ENCODE measurements at regions not wholly inside any gene's neighbourhood (a gene's known extent, or its start where the extent isn't known, plus 50 kb on each side); places are given as distances from the start of the nearest gene placed in this dataset.

DNA sequence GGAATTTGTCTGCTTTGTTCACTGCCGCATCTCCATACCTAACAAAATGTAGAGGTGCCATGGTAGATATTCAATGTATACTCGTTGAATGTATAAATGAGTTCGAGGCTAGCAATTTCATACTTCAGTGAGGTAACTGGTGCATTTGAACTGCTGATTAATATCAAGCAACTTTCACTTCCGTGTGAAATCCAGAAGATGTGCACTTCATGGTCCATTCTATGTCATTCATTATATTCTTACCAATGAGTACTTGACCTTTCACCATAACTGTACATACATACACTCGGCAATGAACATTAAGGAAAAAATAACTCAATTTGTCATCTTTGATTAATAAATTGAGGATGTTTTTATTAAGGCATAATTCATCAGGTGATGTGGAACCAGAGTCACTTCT lies 598.5 kb downstream of the ZNF385D start (continued):
- TF ChIP-seq, protein P1, sequence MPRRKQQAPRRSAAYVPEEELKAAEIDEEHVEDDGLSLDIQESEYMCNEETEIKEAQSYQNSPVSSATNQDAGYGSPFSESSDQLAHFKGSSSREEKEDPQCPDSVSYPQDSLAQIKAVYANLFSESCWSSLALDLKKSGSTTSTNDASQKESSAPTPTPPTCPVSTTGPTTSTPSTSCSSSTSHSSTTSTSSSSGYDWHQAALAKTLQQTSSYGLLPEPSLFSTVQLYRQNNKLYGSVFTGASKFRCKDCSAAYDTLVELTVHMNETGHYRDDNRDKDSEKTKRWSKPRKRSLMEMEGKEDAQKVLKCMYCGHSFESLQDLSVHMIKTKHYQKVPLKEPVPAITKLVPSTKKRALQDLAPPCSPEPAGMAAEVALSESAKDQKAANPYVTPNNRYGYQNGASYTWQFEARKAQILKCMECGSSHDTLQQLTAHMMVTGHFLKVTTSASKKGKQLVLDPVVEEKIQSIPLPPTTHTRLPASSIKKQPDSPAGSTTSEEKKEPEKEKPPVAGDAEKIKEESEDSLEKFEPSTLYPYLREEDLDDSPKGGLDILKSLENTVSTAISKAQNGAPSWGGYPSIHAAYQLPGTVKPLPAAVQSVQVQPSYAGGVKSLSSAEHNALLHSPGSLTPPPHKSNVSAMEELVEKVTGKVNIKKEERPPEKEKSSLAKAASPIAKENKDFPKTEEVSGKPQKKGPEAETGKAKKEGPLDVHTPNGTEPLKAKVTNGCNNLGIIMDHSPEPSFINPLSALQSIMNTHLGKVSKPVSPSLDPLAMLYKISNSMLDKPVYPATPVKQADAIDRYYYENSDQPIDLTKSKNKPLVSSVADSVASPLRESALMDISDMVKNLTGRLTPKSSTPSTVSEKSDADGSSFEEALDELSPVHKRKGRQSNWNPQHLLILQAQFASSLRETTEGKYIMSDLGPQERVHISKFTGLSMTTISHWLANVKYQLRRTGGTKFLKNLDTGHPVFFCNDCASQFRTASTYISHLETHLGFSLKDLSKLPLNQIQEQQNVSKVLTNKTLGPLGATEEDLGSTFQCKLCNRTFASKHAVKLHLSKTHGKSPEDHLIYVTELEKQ (tag by site-specific recombination; IDR thresholded peaks at IDR 0.05; ENCODE audit: borderline replicate concordance), result no peak
- TF ChIP-seq ZNF596 (tag by site-specific recombination; IDR thresholded peaks at IDR 0.05), result no peak

- H3K27ac ChIP-seq (ENCODE audit: extremely low read depth, low read depth, low read length), result no peak overlapping the region
- CTCF ChIA-PET, result no interaction called here
- POLR2A ChIA-PET, result no interaction called here
- TF ChIP-seq ZNF571 (tag by site-specific recombination; IDR thresholded peaks at IDR 0.05) (no peak), ZFP37 (tag by site-specific recombination; IDR thresholded peaks at IDR 0.05) (no peak), ZNF596 (tag by site-specific recombination; IDR thresholded peaks at IDR 0.05) (no peak), ZNF558 (tag by site-specific recombination; IDR thresholded peaks at IDR 0.05) (no peak), PRDM2 (tag by site-specific recombination; IDR thresholded peaks at IDR 0.05; ENCODE audit: borderline replicate concordance) (no peak), MEIS1 (CRISPR knock-in tag; IDR thresholded peaks at IDR 0.05; ENCODE audit: borderline replicate concordance) (no peak), ZNF692 (tag by site-specific recombination; IDR thresholded peaks at IDR 0.05) (no peak), ZNF16 (tag by site-specific recombination; IDR thresholded peaks at IDR 0.05; ENCODE audit: low read depth) (no peak), ZBTB44 (tag by site-specific recombination; IDR thresholded peaks at IDR 0.05) (no peak), ZNF660 (tag by site-specific recombination; IDR thresholded peaks at IDR 0.05) (no peak), ZNF654 (tag by site-specific recombination; IDR thresholded peaks at IDR 0.05; ENCODE audit: low read depth) (no peak), ZNF112 (tag by site-specific recombination; IDR thresholded peaks at IDR 0.05) (no peak)
- TF ChIP-seq, protein P2, sequence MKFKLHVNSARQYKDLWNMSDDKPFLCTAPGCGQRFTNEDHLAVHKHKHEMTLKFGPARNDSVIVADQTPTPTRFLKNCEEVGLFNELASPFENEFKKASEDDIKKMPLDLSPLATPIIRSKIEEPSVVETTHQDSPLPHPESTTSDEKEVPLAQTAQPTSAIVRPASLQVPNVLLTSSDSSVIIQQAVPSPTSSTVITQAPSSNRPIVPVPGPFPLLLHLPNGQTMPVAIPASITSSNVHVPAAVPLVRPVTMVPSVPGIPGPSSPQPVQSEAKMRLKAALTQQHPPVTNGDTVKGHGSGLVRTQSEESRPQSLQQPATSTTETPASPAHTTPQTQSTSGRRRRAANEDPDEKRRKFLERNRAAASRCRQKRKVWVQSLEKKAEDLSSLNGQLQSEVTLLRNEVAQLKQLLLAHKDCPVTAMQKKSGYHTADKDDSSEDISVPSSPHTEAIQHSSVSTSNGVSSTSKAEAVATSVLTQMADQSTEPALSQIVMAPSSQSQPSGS (tag by site-specific recombination; IDR thresholded peaks at IDR 0.05; ENCODE audit: low read depth), result no peak
- TF ChIP-seq, protein P3, sequence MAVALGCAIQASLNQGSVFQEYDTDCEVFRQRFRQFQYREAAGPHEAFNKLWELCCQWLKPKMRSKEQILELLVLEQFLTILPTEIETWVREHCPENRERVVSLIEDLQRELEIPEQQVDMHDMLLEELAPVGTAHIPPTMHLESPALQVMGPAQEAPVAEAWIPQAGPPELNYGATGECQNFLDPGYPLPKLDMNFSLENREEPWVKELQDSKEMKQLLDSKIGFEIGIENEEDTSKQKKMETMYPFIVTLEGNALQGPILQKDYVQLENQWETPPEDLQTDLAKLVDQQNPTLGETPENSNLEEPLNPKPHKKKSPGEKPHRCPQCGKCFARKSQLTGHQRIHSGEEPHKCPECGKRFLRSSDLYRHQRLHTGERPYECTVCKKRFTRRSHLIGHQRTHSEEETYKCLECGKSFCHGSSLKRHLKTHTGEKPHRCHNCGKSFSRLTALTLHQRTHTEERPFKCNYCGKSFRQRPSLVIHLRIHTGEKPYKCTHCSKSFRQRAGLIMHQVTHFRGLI (tag by site-specific recombination; IDR thresholded peaks at IDR 0.05), result no peak
- H3K4me1 ChIP-seq (ENCODE audit: control insufficient read depth, insufficient read depth, low read length), result no peaks in the 10 kb centered on the region
- no peaks in the 10 kb centered on the region for H3K9me3 ChIP-seq (ENCODE audit: control insufficient read depth, insufficient read depth, low read depth, low read length)
- H3K4me3 ChIP-seq (ENCODE audit: low read depth, low read length), result no peak overlapping the region
- H3K36me3 ChIP-seq (ENCODE audit: control insufficient read depth in 2 of 2, insufficient read depth in 1 of 2, low read length in 2 of 2), result no peaks in the 10 kb centered on the region
Observed at GRCh38 chr3:21142949-21143348, 608.1 kb downstream of the ZNF385D start.
